HUES6 (cell line): ENCODE measurements at regions not wholly inside any gene's neighbourhood (a gene's known extent, or its start where the extent isn't known, plus 50 kb on each side); places are given as distances from the start of the nearest gene placed in this dataset.

ENCODE experiments used
- H3K27ac ChIP-seq: 2 replicates; pipeline ENCODE4 v1.7.0; 2013; ENCODE audit warnings: low read depth, mild to moderate bottlenecking, low read length, inconsistent platforms
- H3K27me3 ChIP-seq: 2 replicates; pipeline ENCODE4 v1.6.1; 2013; ENCODE audit warnings: low read length; ENCODE audit not compliant: control insufficient read depth, insufficient read depth
- H3K36me3 ChIP-seq: 2 replicates; pipeline ENCODE4 v1.6.1; 2013; ENCODE audit warnings: low read length; ENCODE audit not compliant: control insufficient read depth, insufficient read depth
- H3K4me1 ChIP-seq: 2 replicates; pipeline ENCODE4 v1.6.1; 2013; ENCODE audit warnings: low read length; ENCODE audit not compliant: control insufficient read depth, insufficient read depth
- H3K4me3 ChIP-seq: 2 replicates; pipeline ENCODE4 v1.5.1; 2013; ENCODE audit warnings: low read depth, low read length
- H3K9ac ChIP-seq: one replicate; pipeline ENCODE4 v1.6.1; 2013; ENCODE audit warnings: mild to moderate bottlenecking, low read length
- H3K9me3 ChIP-seq: 2 replicates; pipeline ENCODE4 v1.6.1; 2013; ENCODE audit warnings: low read depth, low read length; ENCODE audit not compliant: control insufficient read depth, insufficient read depth

DNA sequence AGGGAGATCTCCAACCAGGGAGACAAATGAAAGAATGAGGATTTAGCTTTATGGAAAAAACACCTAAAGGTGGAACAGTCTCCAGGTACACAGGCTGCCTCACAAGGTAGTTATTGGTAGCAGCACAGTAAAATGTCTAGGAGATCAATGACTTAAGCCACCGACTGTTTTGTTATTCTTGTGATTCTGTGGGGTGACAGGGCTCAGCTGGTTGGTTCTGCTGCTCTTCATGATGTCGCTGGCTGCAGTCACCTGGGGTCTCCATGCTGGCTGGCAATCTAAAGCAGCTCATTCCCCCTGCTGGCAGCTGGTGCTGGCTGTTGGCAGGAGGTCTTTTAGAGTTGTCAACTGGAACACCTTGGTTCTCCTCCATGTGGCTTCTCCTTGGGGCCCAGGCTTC is 69.2 kb downstream of the FOXL1 start:
- Histone ChIP-seq H3K9ac (no peak overlapping the region), H3K9me3 (peaks cover 19% of the 10 kb centered on the region), H3K36me3 (no peaks in the 10 kb centered on the region), H3K4me3 (no peak overlapping the region), H3K27ac (no peak overlapping the region), H3K27me3 (no peaks in the 10 kb centered on the region; the same call in 1 of the 2 replicates), H3K4me1 (no peaks in the 10 kb centered on the region)

DNA sequence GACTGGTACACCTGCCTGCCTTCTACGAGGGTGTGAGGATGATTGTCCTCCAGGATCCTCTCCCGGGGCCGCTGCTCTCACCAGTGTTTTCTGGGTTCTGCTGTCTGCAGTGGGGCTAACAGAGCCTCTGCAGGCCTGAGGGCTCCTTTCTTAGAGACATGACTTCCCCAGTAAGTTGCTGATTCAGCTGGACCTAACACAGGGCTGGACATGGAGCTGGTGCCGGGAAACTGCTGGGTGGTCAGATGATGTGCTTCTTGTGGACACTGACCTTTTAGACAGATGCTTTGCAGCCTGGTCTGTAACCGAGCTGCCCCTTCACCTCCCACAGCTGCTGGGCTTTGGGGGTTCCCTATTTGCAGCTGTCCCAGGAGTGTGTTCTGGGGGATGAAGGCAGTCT is 71.5 kb downstream of the FOXL1 start:
- Histone ChIP-seq H3K4me3 (no peak overlapping the region), H3K36me3 (no peaks in the 10 kb centered on the region), H3K4me1 (no peaks in the 10 kb centered on the region), H3K27me3 (no peaks in the 10 kb centered on the region; the same call in 1 of the 2 replicates), H3K27ac (no peak overlapping the region), H3K9ac (no peak overlapping the region), H3K9me3 (peaks cover 26% of the 10 kb centered on the region)

DNA sequence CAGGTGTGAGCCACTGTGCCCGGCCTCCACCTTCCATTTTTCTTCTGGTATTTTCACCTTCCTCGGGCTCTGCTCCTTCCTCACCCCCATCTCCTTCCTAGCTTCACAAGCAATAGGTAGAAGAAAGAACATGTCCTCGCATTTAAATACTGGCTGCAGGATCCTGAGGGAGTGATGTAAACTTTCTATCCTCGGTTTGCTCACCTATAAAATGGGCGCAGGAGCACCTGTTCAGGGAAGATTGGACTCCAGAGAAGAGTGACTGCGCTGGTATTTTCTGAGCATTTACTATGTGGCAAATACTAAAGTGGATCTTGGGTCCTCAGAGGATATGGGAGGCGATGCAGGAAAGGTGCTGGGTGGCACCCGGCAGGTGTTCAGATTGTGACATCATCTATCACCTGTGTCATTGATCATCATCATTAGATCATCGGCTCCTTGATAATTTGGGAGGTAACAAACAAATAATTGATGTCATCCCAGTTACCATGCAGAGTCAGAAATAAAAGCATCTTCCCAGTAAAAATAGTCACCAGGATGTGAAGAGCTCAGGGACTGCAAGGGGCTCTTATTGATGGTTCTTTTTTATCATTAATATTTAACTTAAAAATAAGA is 72.8 kb downstream of the FOXL1 start:
- H3K4me3 ChIP-seq: no peak overlapping the region
- H3K4me1 ChIP-seq: no peaks in the 10 kb centered on the region
- no peaks in the 10 kb centered on the region for H3K36me3 ChIP-seq
- peaks cover 26% of the 10 kb centered on the region for H3K9me3 ChIP-seq
- no peak overlapping the region for H3K9ac ChIP-seq
- no peak overlapping the region for H3K27ac ChIP-seq
- H3K27me3 ChIP-seq: no peaks in the 10 kb centered on the region; the same call in 1 of the 2 replicates

DNA sequence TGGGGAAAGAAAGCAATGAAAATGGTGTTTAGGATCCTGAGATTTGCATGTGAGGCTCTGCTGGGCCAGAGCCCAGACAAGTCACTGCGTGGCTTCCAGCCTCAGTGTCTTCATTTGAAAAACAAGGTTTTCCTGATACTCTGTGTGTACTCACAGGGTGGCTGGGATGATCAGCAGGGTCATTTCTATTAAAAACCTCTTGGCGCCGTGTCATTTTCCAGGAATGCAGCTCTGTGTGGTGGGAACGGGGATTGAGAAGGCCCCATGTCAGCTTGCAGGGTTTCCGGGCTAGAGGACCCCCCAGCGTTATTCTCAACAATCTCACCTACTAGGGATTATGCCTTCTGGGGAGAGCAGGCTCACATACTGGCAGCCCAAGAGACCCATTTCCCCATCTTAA is 73.5 kb downstream of the FOXL1 start:
- H3K36me3 ChIP-seq: no peaks in the 10 kb centered on the region
- H3K9me3 ChIP-seq: peaks cover 25% of the 10 kb centered on the region
- no peak overlapping the region for H3K27ac ChIP-seq
- H3K4me3 ChIP-seq: no peak overlapping the region
- no peaks in the 10 kb centered on the region; the same call in 1 of the 2 replicates for H3K27me3 ChIP-seq
- no peaks in the 10 kb centered on the region for H3K4me1 ChIP-seq
- H3K9ac ChIP-seq: no peak overlapping the region

DNA sequence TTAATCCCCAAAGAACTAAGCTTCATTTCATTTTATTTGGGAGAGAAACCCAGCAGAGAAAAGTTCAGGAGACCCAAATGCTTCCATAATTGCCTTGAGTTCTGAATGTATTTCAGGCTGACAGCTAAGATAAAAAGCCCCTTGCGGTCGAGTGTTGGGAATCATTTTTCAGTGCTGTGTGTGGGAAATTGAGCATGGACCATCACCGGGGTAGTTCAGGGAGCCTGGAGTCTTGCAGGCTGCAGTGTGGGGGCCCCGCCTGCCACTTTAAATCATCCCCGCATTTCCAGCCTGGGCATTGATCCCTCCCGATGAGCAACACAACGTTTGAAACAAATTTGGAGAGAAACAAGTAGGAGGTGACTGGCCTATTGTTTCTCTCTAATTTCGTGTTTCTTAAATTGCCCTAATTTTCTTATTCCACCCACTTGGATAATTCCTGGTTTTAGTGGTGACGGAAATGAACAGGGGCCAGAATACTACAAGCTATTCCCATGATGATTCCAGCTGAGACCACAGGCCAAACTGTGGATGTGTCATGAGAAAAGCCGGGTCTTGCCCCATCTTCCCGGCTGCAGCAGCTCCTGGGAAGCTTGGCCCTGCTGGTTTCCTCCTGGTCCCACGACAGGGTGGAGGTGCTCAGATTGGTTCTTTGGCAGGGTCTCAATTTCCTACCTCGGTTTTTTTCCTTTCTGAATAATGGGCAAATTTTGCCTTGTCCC is 75.1 kb downstream of the FOXL1 start:
- Histone ChIP-seq H3K27ac (no peak overlapping the region), H3K9ac (no peak overlapping the region), H3K27me3 (no peaks in the 10 kb centered on the region; the same call in 1 of the 2 replicates), H3K4me1 (no peaks in the 10 kb centered on the region), H3K36me3 (no peaks in the 10 kb centered on the region), H3K4me3 (no peak overlapping the region), H3K9me3 (peaks cover 10% of the 10 kb centered on the region; the same call in 1 of the 2 replicates)

DNA sequence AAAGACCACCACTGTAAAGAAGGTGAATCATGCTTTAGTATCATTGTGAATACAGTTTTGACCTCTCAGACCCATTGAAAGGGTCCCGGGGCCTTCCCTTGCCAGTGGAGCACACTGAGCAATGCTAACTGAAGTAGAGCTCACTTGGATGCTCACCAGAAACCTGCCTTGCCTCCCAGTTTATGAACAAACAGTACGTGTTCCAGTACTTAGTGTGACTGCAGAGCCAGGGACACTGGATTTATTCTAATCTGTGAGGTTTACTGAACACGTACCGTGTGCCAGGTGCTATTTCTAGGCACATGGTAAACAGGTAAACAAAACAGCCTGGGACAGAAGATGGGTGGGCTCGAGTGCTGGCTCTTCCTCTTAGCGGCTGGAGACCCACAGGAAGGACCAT is 79.6 kb downstream of the FOXL1 start:
- no peaks in the 10 kb centered on the region for H3K4me1 ChIP-seq
- no peak overlapping the region for H3K4me3 ChIP-seq
- H3K27ac ChIP-seq: no peak overlapping the region

DNA sequence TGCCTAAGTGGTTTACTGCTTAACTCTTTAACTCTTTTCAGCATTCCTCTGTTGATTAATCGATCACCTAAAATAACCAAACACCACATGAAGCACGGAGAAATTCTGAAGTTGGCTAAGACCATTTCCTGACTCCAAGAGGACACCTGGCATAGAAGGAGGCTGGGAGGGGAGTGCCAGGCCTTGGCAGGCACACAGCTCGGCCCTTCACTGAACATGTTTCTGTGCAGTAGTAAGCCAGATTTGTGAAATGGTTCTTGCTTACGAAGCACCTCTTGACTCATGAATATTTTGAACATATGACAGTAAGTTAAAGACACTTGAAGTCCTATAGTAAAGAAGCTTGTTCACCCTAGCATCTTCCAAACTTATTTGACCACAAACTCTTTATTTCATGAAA is 82.3 kb downstream of the FOXL1 start:
- H3K9me3 ChIP-seq: peaks cover 9% of the 10 kb centered on the region; the same call in 1 of the 2 replicates
- no peak overlapping the region for H3K4me3 ChIP-seq
- no peaks in the 10 kb centered on the region for H3K36me3 ChIP-seq
- H3K27me3 ChIP-seq: no peaks in the 10 kb centered on the region
- H3K27ac ChIP-seq: no peak overlapping the region
- H3K4me1 ChIP-seq: no peaks in the 10 kb centered on the region; the same call in 1 of the 2 replicates
- no peak overlapping the region for H3K9ac ChIP-seq

More for the DNA sequence above, 79.6 kb downstream of the FOXL1 start:
- no peak overlapping the region for H3K9ac ChIP-seq
- H3K36me3 ChIP-seq: no peaks in the 10 kb centered on the region
- peaks cover 7% of the 10 kb centered on the region; the same call in 1 of the 2 replicates for H3K9me3 ChIP-seq
- no peaks in the 10 kb centered on the region for H3K27me3 ChIP-seq

DNA sequence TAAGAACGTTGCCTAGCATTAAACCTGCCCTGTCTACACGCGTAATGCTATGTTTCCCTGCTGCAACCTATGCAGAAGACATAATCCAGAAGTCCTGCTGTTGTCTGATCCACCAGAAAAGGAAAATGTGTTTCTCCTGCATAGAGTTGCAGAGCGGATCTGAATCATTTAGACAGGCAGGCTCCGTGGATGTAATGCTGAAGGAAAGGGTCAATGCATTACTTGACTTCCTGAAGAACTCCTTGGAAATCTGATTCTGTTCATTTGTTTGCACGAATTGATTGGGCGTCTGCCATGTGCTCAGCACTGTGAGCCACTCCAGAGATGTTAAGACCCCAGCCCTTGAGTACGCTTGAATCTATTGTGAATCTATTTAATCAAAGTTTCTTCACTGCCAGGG is 83.4 kb downstream of the FOXL1 start:
- H3K27me3 ChIP-seq: no peaks in the 10 kb centered on the region
- H3K4me1 ChIP-seq: no peaks in the 10 kb centered on the region; the same call in 1 of the 2 replicates
- H3K27ac ChIP-seq: no peak overlapping the region

DNA sequence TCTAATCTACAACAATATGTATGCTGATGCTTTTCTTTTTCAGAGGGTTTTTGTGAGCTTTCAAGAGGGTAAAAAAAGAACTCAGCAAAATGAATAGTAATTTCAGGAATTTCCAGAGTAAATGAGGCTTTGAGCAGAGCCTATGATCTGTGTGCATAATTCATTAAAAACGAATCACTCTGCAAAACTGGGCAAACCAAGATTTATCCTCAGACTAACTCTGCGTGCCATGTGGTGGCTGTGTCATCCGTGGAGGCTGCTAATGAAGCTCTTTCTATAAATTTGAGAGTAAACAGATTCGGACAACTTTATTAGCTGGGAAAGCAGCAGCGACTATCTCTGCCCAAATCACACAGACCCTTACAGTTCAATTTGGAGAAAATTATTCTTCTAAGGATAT is 83.8 kb downstream of the FOXL1 start:
- Histone ChIP-seq H3K9ac (no peak overlapping the region), H3K4me3 (no peak overlapping the region), H3K9me3 (peaks cover 12% of the 10 kb centered on the region; the same call in 1 of the 2 replicates), H3K36me3 (no peaks in the 10 kb centered on the region), H3K27me3 (no peaks in the 10 kb centered on the region), H3K27ac (no peak overlapping the region), H3K4me1 (no peaks in the 10 kb centered on the region; the same call in 1 of the 2 replicates)

More for the DNA sequence above, 83.4 kb downstream of the FOXL1 start:
- Histone ChIP-seq H3K4me3 (no peak overlapping the region), H3K9me3 (peaks cover 12% of the 10 kb centered on the region; the same call in 1 of the 2 replicates), H3K36me3 (no peaks in the 10 kb centered on the region), H3K9ac (no peak overlapping the region)

DNA sequence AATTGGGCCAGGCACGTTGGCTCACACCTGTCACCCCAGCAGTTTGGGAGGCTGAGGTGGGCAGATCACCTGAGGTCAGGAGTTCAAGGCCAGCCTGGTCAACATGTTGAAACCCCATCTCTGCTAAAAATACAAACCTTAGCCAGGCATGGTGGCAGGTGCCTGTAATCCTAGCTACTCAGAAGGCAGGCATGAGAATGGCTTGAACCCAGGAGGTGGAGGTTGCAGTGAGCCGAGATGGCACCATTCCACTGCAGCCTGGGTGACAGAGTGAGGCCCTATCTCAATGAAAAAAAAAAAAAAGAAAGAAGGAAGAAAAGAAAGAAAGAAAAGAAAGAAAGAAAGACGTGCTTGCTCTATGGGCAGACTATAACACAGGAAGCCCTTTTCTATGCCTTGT is 84.4 kb downstream of the FOXL1 start:
- H3K9ac ChIP-seq: no peak overlapping the region
- H3K27me3 ChIP-seq: no peaks in the 10 kb centered on the region
- no peak overlapping the region for H3K27ac ChIP-seq
- H3K36me3 ChIP-seq: no peaks in the 10 kb centered on the region
- H3K4me1 ChIP-seq: no peaks in the 10 kb centered on the region; the same call in 1 of the 2 replicates
- H3K4me3 ChIP-seq: no peak overlapping the region
- H3K9me3 ChIP-seq: peaks cover 12% of the 10 kb centered on the region; the same call in 1 of the 2 replicates
